DOHH2 (cell line): ENCODE measurements at regions not wholly inside any gene's neighbourhood (a gene's known extent, or its start where the extent isn't known, plus 50 kb on each side); places are given as distances from the start of the nearest gene placed in this dataset.

Experiments used
- CTCF ChIP-seq: fragments of 200-600 bp; sonication (generic); IDR thresholded peaks from one replicate; pipeline ENCODE4 v1.5.1; 2014; ENCODE audit warnings: antibody characterized with exemption, mild to moderate bottlenecking, low read depth, low read length; ENCODE audit not compliant: poor library complexity, severe bottlenecking
- EZH2phosphoT487 ChIP-seq: fragments of 200-600 bp; sonication (generic); IDR thresholded peaks from 2 replicates; pipeline ENCODE4 v1.6.1; 2017; ENCODE audit warnings: borderline replicate concordance, mild to moderate bottlenecking, antibody characterized with exemption, low read length, moderate library complexity, mixed read lengths

- TF ChIP-seq CTCF (no peak), EZH2phosphoT487 (no peak)
Observed at GRCh38 chr18:24570716-24571115, 110.3 kb downstream of the HRH4 start.
